GM12878 (cell line): ENCODE measurements at regions not wholly inside any gene's neighbourhood (a gene's known extent, or its start where the extent isn't known, plus 50 kb on each side); places are given as distances from the start of the nearest gene placed in this dataset.

Source experiments
- ATAC-seq: fragments of 200-7000 bp; cut with Tn5 transposase; 3 replicates; pipeline ENCODE4 v1.9.1; 2020; ENCODE audit warnings: mild to moderate bottlenecking, moderate library complexity
- BruUV-seq: library from RNA; stranded (reverse); fragments of 400-500 nt; replicated peaks from 2 replicates; lab custom pipeline; 2021; lab: Mats Ljungman, UMichigan
- CTCF ChIA-PET: fragments of 300-600 bp; sonication (Branson Sonifier 250); formaldehyde crosslinking; extraction: SDS; loops from one replicate; lab custom pipeline; 2021; ENCODE audit warnings: inconsistent platforms; lab: Yijun Ruan, JAX
- POLR2A ChIA-PET: fragments of 350-600 bp; formaldehyde crosslinking; extraction: SDS; loops from one replicate; lab custom pipeline; 2021; ENCODE audit warnings: inconsistent platforms; lab: Charles Lee
- RAD21 ChIA-PET: fragments of 300-600 bp; sonication (Branson Sonifier 250); formaldehyde crosslinking; loops from one replicate; lab custom pipeline; 2023; ENCODE audit warnings: antibody characterized with exemption; ENCODE audit not compliant: unreplicated experiment; lab: Charles Lee
- SMC1A ChIA-PET: fragments of 300-600 bp; sonication (Branson Sonifier 250); formaldehyde crosslinking; loops from one replicate; lab custom pipeline; 2023; ENCODE audit not compliant: unreplicated experiment, uncharacterized antibody; lab: Charles Lee
- DNase-seq: peaks from one replicate; pipeline ENCODE4 v3.0.0-alpha.2; 2011; ENCODE audit warnings: low read depth, low spot score
- FAIRE-seq: peaks from 3 replicates; lab custom pipeline; 2011; peaks lifted over from hg19 to GRCh38; lab: Jason Lieb, UNC
- H2AFZ ChIP-seq: 2 replicates; pipeline ENCODE4 v1.6.0; 2011; ENCODE audit warnings: low read depth, low read length, control low read depth; ENCODE audit not compliant: control insufficient read depth
- H3K27ac ChIP-seq: 2 replicates; pipeline ENCODE4 v1.5.1; 2011; ENCODE audit warnings: control low read depth; ENCODE audit not compliant: control insufficient read depth, insufficient read depth
- H3K27me3 ChIP-seq, 2 experiments: replicated peaks in 1 of 2; 2 replicates each; pipeline versions ENCODE4 v1.6.0 to v1.6.1; 2011; ENCODE audit warnings: low read length in 1 of 2; ENCODE audit not compliant: control insufficient read depth in 2 of 2, insufficient read depth in 2 of 2
- H3K36me3 ChIP-seq, 2 experiments: 2 replicates each; pipeline ENCODE4 v1.5.1; 2011; ENCODE audit warnings: low read length in 1 of 2; ENCODE audit not compliant: control insufficient read depth in 2 of 2, insufficient read depth in 2 of 2
- H3K4me1 ChIP-seq: 2 replicates; pipeline ENCODE4 v1.6.1; 2011; ENCODE audit warnings: mild to moderate bottlenecking, low read length, moderate library complexity, mixed read lengths; ENCODE audit not compliant: control insufficient read depth, insufficient read depth
- H3K4me2 ChIP-seq: 2 replicates; pipeline ENCODE4 v1.6.0; 2011; ENCODE audit warnings: control low read depth; ENCODE audit not compliant: control insufficient read depth, insufficient read depth
- H3K4me3 ChIP-seq: fragments of 200-600 bp; sonication (generic); 2 replicates; pipeline ENCODE4 v1.5.1; 2016
- H3K79me2 ChIP-seq: 2 replicates; pipeline ENCODE4 v1.6.0; 2011; ENCODE audit warnings: low read length; ENCODE audit not compliant: control insufficient read depth, insufficient read depth
- H3K9ac ChIP-seq: 2 replicates; pipeline ENCODE4 v1.8.0; 2011; ENCODE audit warnings: low read length, control low read depth, mixed read lengths; ENCODE audit not compliant: control insufficient read depth, insufficient read depth
- H3K9me3 ChIP-seq: replicated peaks from 3 replicates; pipeline ENCODE4 v1.5.1; 2011; ENCODE audit warnings: mild to moderate bottlenecking, low read length; ENCODE audit not compliant: control insufficient read depth, insufficient read depth
- H4K20me1 ChIP-seq: 2 replicates; pipeline ENCODE4 v1.6.0; 2011; ENCODE audit not compliant: control insufficient read depth, insufficient read depth
- ATF7 ChIP-seq: fragments of 450-650 bp; IDR thresholded peaks from 2 replicates; pipeline ENCODE4 v1.6.1; 2016; ENCODE audit warnings: low read depth, mild to moderate bottlenecking
- BHLHE40 ChIP-seq, 2 experiments: fragments of 450-650 bp in 1 of 2; IDR thresholded peaks; 2 replicates each; pipeline ENCODE4 v1.6.1; 2011 to 2017; ENCODE audit warnings: low read depth in 2 of 2, borderline replicate concordance in 1 of 2, improper control_type of control experiment in 1 of 2, low read length in 1 of 2, mild to moderate bottlenecking in 1 of 2
- HCFC1 ChIP-seq: fragments of 150-350 bp; IDR thresholded peaks from 2 replicates; pipeline ENCODE4 v1.6.1; 2014; ENCODE audit warnings: low read length
- JUNB ChIP-seq: IDR thresholded peaks from 2 replicates; pipeline ENCODE4 v1.6.1; 2016; ENCODE audit warnings: antibody characterized with exemption, mild to moderate bottlenecking
- JUND ChIP-seq: IDR thresholded peaks from 2 replicates; pipeline ENCODE4 v1.6.1; 2012; ENCODE audit warnings: low read depth, mild to moderate bottlenecking, low read length, improper control_type of control experiment, moderate library complexity
- MEF2B ChIP-seq: fragments of 450-650 bp; IDR thresholded peaks from 2 replicates; pipeline ENCODE4 v1.6.1; 2018; ENCODE audit warnings: mild to moderate bottlenecking, moderate library complexity; ENCODE audit not compliant: partially characterized antibody, poor library complexity, severe bottlenecking
- MTA3 ChIP-seq: IDR thresholded peaks from 2 replicates; pipeline ENCODE4 v1.6.1; 2012; ENCODE audit warnings: low read length, inconsistent platforms, borderline replicate concordance
- MYC ChIP-seq: IDR thresholded peaks from 2 replicates; pipeline ENCODE4 v1.6.1; 2011; ENCODE audit warnings: mild to moderate bottlenecking, low read length, moderate library complexity, inconsistent platforms; ENCODE audit not compliant: insufficient read depth, insufficient replicate concordance, insufficient read length, severe bottlenecking
- NBN ChIP-seq: fragments of 450-650 bp; IDR thresholded peaks from 2 replicates; pipeline ENCODE4 v1.6.1; 2016
- RAD51 ChIP-seq: fragments of 450-650 bp; IDR thresholded peaks from 2 replicates; pipeline ENCODE4 v1.6.1; 2016; ENCODE audit warnings: moderate library complexity, mild to moderate bottlenecking, inconsistent platforms
- RFX5 ChIP-seq: IDR thresholded peaks from 2 replicates; pipeline ENCODE4 v1.6.1; 2011; ENCODE audit warnings: low read depth, low read length, improper control_type of control experiment
- SMAD1 ChIP-seq: fragments of 450-650 bp; IDR thresholded peaks from 2 replicates; pipeline ENCODE4 v1.6.1; 2018; ENCODE audit warnings: mild to moderate bottlenecking, low read depth; ENCODE audit not compliant: partially characterized antibody
- SMC3 ChIP-seq: IDR thresholded peaks from 2 replicates; pipeline ENCODE4 v1.6.1; 2011; ENCODE audit warnings: low read length, improper control_type of control experiment, borderline replicate concordance
- TCF7 ChIP-seq: IDR thresholded peaks from 2 replicates; pipeline ENCODE4 v1.6.1; 2014; ENCODE audit warnings: antibody characterized with exemption, borderline replicate concordance
- ZZZ3 ChIP-seq: IDR thresholded peaks from 2 replicates; pipeline ENCODE4 v1.6.1; 2011; ENCODE audit warnings: low read depth; ENCODE audit not compliant: control insufficient read depth, insufficient read length
- WGBS: methylation state at CpG from one replicate; pipeline ENCODE4 v1.1.6; 2016; ENCODE audit warnings: low lambda C conversion rate; ENCODE audit not compliant: insufficient replicate concordance, insufficient coverage; ENCODE audit errors: missing lambda C conversion rate; 5-methylcytosine and 5-hydroxymethylcytosine counted together
- in situ Hi-C: fragments of 300-500 bp; cut with MboI; formaldehyde crosslinking; loops from 9 replicates; pipeline ENCODE4 v1.14.3; 2018; ENCODE audit warnings: mixed read lengths
- intact Hi-C: fragments of 100-400 bp; cut with micrococcal nuclease; formaldehyde crosslinking; loops from one replicate; pipeline ENCODE4 v1.14.2; 2022; ENCODE audit not compliant: unreplicated experiment
- TF ChIP-seq, protein P1 (sequence below): fragments of 450-650 bp; IDR thresholded peaks from 2 replicates; pipeline ENCODE4 v1.6.1; 2016; ENCODE audit warnings: mild to moderate bottlenecking, moderate library complexity, borderline replicate concordance
- TF ChIP-seq, protein P2 (sequence below): fragments of 450-650 bp; IDR thresholded peaks from 2 replicates; pipeline ENCODE4 v1.6.1; 2014; ENCODE audit warnings: mild to moderate bottlenecking
- TF ChIP-seq, protein P3 (sequence below): IDR thresholded peaks from 2 replicates; pipeline ENCODE4 v1.6.1; 2012; ENCODE audit warnings: low read length, inconsistent platforms

DNA sequence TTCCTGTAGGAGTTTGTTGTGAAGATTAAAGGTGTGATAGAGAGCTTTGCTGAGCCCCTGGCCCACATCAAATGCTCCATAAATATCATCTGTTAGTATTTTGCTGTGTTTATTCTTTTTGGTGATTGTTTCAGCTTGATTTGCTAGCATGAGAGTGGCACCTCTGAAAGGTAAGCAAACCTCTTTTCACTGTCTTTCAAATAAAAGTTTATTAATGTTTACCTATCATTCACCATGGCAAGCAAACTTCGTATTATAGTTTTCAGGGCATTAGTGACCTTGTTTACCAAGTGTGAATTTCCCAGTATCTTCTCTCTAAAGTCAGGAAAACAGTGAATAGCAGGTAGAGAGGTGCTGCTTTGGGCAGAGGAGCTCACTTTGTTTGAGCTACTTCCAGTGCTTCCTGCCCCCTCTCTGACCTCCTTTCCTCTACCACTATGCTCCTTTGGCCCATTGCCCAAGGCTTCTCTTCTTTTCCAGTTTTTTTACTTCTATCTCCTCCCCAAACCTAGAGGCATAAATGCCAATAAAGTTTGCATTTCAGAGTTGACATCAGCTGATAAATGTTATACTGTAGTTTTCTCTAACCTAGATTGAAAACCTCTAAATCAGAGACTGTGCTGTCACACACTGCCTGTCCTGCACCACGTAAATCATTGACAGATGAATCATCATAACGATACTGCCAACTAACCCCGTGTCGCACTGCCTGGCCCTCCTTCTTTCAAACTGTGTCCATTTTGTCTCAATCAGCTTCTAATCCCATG lies 569.0 kb downstream of the TUSC7 start:
- CTCF ChIA-PET = interaction anchor here (0.9 to 1.1 kb wide), 5 partner anchors 30 to 260 kb away, joined by 3 to 5 read pairs (median 4); no protein-coding TSS in a partner anchor
- TF ChIP-seq RAD51 (peak; percentile 33; the same call in 1 of the 2 replicates), SMAD1 (no peak), JUND (peak; percentile 27; the same call in 1 of the 2 replicates), ATF7 (0 out of 2 replicates have a peak, but pooled peaks have one; percentile 37), RFX5 (no peak), NBN (peak; percentile 37; the same call in 1 of the 2 replicates), HCFC1 (no peak), SMC3 (no peak), MTA3 (no peak), BHLHE40 (IDR thresholded peaks at IDR 0.05; ENCODE audit: borderline replicate concordance in 1 of 2, low read depth in 2 of 2, low read length in 1 of 2) (peak in 1 of 2 experiments; percentile 9; a peak in 1 of 4 replicates), TCF7 (no peak), MYC (no peak), MEF2B (no peak), JUNB (no peak), ZZZ3 (no peak)
- TF ChIP-seq, protein P1, sequence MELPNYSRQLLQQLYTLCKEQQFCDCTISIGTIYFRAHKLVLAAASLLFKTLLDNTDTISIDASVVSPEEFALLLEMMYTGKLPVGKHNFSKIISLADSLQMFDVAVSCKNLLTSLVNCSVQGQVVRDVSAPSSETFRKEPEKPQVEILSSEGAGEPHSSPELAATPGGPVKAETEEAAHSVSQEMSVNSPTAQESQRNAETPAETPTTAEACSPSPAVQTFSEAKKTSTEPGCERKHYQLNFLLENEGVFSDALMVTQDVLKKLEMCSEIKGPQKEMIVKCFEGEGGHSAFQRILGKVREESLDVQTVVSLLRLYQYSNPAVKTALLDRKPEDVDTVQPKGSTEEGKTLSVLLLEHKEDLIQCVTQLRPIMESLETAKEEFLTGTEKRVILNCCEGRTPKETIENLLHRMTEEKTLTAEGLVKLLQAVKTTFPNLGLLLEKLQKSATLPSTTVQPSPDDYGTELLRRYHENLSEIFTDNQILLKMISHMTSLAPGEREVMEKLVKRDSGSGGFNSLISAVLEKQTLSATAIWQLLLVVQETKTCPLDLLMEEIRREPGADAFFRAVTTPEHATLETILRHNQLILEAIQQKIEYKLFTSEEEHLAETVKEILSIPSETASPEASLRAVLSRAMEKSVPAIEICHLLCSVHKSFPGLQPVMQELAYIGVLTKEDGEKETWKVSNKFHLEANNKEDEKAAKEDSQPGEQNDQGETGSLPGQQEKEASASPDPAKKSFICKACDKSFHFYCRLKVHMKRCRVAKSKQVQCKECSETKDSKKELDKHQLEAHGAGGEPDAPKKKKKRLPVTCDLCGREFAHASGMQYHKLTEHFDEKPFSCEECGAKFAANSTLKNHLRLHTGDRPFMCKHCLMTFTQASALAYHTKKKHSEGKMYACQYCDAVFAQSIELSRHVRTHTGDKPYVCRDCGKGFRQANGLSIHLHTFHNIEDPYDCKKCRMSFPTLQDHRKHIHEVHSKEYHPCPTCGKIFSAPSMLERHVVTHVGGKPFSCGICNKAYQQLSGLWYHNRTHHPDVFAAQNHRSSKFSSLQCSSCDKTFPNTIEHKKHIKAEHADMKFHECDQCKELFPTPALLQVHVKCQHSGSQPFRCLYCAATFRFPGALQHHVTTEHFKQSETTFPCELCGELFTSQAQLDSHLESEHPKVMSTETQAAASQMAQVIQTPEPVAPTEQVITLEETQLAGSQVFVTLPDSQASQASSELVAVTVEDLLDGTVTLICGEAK = peak; percentile 85
- TF ChIP-seq, protein P2, sequence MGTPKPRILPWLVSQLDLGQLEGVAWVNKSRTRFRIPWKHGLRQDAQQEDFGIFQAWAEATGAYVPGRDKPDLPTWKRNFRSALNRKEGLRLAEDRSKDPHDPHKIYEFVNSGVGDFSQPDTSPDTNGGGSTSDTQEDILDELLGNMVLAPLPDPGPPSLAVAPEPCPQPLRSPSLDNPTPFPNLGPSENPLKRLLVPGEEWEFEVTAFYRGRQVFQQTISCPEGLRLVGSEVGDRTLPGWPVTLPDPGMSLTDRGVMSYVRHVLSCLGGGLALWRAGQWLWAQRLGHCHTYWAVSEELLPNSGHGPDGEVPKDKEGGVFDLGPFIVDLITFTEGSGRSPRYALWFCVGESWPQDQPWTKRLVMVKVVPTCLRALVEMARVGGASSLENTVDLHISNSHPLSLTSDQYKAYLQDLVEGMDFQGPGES = no peak
- TF ChIP-seq, protein P3, sequence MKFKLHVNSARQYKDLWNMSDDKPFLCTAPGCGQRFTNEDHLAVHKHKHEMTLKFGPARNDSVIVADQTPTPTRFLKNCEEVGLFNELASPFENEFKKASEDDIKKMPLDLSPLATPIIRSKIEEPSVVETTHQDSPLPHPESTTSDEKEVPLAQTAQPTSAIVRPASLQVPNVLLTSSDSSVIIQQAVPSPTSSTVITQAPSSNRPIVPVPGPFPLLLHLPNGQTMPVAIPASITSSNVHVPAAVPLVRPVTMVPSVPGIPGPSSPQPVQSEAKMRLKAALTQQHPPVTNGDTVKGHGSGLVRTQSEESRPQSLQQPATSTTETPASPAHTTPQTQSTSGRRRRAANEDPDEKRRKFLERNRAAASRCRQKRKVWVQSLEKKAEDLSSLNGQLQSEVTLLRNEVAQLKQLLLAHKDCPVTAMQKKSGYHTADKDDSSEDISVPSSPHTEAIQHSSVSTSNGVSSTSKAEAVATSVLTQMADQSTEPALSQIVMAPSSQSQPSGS = no peak

More for the DNA sequence above, 569.0 kb downstream of the TUSC7 start:
- DNase-seq (peak; percentile 30), FAIRE-seq (no peak), ATAC-seq (peak; percentile 100)
- H3K27me3 ChIP-seq = no peaks in the 10 kb centered on the region; a peak in 1 of 4 replicates
- H3K9ac ChIP-seq = no peak overlapping the region
- no peak overlapping the region for H3K27ac ChIP-seq
- no TSS peak for BruUV-seq
- SMC1A ChIA-PET = interaction anchor here (0.6 to 1.9 kb wide), 8 partner anchors 10 to 186 kb away, joined by 3 to 7 read pairs (median 4); no protein-coding TSS in a partner anchor
- intact Hi-C loops (no loop called here), in situ Hi-C loops (no loop called here)
- H4K20me1 ChIP-seq = no peaks in the 10 kb centered on the region
- H3K79me2 ChIP-seq = no peaks in the 10 kb centered on the region
- H3K36me3 ChIP-seq = no peaks in the 10 kb centered on the region
- no peak overlapping the region for H3K4me2 ChIP-seq
- no peaks in the 10 kb centered on the region for H3K4me1 ChIP-seq
- 31% methylated on average over 5 of the region's 5 CpGs for WGBS
- POLR2A ChIA-PET = no interaction called here
- H2AFZ ChIP-seq = no peak overlapping the region
- H3K9me3 ChIP-seq = no peaks in the 10 kb centered on the region
- RAD21 ChIA-PET = interaction anchor here (0.8 to 1.6 kb wide), 2 partner anchors 201 to 247 kb away, joined by 3 to 6 read pairs; no protein-coding TSS in a partner anchor
- no peak overlapping the region for H3K4me3 ChIP-seq
